M059J (cell line): ENCODE measurements at regions not wholly inside any gene's neighbourhood (a gene's known extent, or its start where the extent isn't known, plus 50 kb on each side); places are given as distances from the start of the nearest gene placed in this dataset.

Experiments used
- DNase-seq: peaks from one replicate; pipeline ENCODE4 v3.0.0-alpha.2; 2012; ENCODE audit warnings: low read depth

DNA sequence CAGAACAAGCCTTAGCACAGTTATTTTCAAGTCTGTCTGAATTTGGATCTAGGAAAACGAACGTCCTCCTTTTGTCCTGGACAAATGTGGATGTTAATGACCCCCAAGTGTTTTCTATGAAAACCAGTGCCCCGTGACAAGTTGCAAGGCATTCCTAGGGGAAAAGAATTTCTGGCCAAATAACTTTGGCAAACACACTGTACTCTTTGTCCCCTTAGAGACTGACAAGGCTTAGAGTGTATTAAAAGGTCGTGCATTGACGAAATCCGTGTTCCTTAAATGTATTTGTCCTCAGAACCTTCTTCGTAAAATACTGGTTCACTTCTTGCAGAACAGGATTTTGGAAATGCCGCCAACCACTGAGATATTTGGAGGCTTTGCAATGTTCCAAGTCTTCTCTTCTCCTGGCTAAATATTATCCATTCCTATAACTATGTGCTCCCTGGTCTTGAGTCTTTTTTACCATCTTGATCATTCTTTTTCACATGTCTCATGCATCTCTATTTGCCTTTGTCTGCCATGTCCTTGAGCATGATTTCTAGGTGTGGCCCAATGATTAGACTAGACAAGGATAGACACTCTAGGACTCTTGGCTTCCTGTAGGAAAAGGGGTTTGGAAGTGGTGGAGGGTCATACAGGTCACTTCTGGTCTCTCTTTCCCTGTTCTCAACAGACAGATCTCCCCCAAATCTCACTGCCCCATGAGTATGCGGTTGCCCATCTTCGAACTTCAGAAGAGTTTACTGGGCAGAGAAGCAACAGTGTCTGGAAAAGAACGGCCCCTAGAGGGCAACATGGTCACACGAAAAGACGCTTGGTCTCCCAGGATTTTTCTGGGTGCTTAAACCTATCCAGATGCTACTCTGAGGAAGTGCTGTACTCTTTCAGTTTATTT lies 117.5 kb downstream of the EDEM1 start:
- peak; percentile 26 for DNase-seq

DNA sequence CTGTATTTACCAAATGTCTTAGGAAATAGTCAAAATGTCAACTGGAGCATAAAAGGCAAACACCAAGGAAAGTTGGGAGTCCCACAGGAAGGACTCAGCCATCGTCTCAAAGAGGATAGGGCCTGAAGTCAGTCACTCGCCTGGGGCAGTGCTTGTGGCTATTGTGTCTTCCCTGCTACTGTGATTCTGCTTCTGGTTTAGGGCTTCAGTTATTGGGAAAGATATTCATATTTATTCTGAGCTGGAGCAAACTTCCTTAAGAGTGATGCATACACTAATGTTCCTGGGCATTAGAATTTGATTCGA lies 118.1 kb downstream of the EDEM1 start:
- no peak for DNase-seq

DNA sequence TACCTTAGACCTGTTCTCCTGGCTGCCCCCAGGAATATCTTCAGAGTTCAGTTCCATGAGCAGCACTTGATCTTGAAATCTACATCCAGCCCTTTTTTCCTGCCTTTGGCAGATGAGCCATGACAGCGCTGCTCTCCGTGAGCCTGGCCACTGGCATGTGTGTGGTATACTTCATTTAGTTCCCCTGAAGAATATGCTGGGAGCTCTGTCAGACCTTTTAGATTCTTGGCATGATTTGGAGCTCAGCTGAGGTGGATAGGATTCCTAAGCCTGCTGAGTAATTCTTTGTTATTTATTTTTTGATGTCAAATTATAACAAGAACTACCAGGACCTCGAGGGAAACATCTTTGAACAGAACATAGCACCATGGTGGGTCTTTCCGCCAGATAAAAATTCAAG lies 121.7 kb downstream of the EDEM1 start:
- DNase-seq: no peak

DNA sequence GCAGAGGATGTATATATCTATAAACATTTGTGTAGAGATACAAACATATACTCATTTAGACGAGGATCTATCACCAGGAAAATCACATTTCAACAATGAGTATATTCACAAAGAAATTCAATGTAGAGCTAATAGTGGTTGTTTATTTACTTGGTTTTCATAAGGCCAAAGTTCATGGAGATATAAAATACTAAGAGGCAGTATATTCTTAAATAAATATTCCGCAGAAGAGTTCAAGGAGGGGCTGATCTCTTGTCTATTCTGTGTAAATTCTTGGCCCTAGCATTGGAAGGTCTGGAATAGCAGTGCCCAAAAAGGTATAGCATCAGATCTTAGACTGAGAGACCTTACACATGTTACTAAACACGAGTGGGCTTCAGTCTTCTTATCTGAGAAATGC lies 122.1 kb downstream of the EDEM1 start:
- no peak for DNase-seq

DNA sequence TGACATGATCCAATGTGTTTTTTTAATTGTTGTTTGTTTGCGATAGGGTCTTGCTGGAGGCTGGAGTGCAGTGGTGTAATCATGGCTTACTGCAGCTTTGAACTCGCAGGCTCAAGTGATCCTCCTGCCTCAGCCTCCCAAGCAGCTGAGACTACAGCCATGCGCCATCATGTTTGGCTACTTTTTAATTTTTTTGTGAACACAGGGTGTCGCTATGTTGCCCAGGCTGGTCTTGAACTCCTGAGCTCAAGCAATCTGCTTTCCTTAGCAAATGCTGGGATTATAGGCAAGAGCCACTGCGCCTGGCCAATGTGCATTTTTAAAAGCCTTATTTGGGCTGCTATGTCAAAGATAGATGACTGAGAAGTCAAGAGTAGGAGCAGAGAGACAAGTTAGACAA lies 123.0 kb downstream of the EDEM1 start:
- no peak for DNase-seq

DNA sequence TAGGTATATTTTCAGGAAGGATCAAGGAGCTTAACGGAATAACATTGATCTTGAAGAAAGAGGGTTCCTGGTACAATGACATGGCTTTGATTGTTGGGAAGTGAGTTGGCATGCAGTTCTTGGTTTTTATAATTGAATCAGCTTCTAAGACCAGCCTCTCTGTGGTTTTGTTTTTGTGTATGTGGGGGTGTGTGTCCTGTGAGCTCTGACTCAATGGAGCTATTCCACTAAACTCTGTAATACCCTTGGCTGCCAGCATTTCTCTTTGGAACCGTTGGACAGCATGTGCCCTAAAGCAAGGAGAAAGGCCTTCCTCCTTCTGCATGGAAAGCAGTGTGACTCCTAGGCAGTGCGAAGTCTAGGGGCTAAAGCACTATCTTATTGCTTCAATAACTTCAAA lies 124.8 kb downstream of the EDEM1 start:
- no peak for DNase-seq

DNA sequence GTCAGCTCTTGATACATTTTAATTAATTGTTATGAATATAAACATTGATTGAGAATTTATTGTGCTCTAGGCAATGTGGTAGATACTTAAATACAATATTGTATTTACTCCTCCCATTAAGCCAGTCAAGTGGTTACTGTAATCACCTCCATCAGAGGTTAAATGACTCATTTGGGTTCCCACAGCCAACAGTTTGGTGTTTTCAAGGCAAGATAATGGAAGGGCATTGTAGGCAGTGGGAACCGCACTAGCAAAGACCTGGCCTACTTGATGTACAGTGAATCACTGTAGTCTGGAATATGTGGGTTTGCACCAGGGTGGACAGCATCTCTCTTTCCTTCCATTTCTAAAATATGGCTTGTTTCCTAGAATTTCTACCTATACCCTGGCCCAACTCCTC lies 127.4 kb downstream of the EDEM1 start:
- DNase-seq: no peak

DNA sequence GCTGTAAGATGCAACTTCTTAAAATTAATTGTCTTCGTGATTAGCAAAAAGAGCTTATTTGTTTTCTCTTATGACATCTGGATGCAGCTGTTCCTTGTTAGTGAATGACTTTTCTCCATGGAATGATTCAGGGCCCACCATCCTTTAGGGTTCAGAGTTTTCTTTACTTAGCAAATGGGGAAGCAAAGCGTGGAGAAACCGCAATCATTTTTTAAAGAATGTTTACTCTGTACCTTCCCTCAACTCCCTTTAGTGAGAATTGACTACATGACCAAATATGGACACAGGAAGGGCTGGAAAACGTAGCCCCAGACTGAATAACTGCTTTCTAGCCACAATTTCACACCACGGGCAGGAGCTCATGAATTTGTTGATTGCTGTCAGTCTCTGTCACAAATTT lies 130.1 kb downstream of the EDEM1 start:
- DNase-seq: no peak

DNA sequence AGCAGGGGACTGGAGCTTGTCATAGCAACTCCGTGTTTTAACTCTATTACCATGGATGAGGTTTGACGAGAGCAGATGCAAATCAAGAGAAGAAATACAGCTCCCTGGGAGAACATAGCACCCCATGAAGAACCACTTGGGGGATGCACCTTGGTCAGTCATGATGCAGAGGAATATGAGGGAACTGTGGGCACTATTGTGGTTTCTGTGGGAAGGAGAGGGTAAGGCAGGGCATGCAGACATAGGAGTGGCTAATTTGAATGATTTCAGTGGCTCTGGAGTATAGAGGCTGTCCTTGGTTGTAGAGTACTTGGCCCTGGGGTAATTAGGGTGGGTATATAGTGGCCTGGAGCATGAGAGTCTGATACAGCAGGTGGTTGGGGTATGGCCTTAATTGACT lies 131.9 kb downstream of the EDEM1 start:
- DNase-seq: no peak

DNA sequence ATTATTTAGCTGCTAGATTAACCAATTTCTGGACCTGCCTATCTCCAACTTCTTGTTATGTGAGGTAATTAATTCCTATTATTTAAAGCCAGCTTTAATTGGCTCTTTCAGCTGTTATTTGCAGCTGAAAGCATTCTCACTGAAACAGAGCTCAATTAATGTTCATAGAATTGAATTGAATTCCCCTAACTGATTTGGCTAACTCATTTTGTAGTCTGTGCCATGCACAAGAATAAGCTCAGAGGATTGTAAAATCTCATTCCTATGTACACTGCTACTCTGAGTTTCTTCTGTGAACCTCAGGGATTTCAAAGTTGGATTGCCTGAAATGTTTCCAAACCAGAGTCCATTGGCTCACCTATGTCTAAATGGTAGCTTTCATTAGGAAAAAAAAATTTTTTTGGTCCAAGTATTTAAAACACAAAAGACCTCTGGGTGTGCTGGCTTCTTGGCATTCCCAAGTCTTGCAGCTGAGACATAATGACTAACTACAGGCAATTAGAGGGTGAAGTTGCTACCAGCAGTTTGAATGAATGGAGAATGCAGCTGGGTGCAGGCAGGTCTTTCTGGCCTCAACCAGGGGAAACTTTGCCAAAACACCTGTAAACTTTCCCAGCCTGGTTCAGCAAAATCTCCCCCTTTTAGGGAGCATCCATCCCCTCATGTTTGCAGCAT lies 134.3 kb downstream of the EDEM1 start:
- no peak for DNase-seq

DNA sequence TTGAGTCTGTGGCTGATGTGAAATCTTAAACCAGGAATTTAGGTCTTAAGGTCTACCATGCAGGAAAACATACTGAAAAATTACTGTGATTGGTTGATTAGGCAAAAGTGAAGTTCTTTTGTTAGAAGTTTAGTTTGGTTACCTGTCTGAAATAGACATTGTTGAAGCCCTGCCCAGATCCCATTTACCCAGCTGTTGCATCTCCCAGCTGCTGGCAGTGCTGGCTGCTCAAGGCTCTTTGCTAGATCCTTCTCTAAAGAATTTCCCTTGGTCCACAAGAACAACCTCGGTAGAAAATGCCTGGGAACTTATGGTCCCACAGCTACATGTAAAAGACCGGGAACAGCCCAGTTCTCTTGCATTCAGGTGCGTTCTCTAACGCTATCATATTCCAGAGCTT lies 137.3 kb downstream of the EDEM1 start:
- no peak for DNase-seq

DNA sequence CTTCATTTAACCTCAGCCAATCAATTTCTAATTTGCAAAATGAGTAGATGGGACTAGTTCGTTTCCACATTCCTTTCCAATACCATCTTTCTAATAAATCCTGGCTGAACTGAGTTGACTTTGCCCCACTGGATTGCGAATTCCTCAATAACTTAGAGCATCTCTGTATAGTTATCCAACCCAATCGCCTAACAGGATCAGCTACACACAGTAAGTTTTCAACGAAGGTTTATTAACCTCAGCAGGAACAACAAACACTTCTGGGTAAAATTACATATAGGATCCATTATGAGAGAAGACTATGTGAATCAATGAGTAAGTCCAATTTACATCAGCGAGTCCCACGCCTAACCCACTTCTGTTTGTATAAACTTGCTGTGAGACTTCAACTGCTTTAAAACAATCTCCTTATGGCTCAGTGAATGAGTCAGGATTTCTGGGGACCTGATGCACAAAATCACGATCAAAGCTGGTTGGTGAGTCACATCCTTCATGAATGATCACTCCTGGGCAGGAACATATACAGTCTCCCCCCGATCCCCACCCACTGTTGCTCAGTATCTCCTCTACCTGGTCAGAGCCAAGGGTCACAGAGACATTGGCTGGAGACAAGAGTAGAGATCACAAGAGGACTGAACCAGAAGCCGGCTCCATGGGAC lies 142.8 kb downstream of the EDEM1 start:
- DNase-seq: peak; percentile 20

DNA sequence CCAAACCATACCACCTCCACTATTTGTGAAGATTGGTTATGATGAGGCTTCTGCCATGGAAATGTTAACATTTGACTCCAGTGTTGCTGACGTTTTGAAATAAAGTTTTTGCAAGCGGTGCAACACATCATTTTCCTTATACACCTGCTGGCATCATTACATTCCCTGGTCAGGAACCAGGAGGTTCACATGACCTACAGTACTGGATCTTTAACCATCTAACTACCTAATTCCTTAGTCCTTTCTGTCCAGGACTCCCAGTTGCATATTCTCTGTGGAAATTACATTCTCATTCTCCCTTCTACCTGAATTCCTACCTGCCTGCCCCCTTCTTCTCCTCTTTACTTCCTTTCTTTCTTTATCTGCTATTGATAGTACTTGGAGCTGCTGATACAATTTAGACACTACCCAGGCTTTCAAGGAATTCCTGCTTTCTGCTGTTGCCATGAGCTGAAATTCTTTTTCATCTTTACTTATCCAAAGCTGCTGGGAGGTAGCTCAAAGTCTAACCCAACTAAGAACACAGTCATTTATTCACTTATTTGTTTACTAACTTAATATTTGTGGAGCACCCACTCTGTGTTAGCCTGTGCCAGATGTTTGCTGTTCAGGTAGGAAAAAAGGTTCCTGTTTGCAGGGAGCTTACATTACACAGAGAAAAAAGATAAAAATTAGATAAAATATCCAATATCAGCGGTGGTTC lies 144.2 kb downstream of the EDEM1 start:
- DNase-seq: no peak

DNA sequence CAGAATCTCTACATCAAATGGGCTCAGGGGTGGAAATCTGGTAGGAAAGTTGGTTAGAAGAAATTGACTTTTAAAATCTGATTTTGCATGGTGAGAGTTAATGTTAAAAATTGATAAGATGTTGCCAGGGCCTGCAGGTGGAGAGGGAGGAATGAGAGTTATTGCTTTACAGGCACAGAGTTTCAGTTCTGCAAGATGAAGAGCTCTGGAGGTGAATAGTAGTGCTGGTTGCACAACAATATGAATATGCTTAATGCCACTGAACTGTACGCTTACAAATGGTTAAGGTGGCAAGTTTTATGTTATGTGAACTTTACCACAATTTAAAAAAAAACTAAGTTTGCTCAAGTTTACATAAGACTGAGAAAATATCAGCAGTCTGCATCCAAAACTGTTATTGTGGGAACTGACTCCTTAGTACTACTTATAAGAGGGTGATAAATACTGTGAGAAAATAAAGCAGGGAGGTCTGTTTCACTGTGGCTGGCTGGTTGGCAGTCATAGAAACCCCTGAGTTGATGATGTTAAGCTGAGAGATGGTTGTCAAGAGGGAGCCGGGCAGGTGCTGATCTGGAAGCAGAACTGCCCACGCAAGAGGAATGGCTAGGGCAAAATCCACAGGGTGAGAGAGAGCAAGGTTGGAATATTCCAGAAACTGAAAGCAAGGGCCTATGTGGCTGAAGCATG lies 144.9 kb downstream of the EDEM1 start:
- DNase-seq: no peak

DNA sequence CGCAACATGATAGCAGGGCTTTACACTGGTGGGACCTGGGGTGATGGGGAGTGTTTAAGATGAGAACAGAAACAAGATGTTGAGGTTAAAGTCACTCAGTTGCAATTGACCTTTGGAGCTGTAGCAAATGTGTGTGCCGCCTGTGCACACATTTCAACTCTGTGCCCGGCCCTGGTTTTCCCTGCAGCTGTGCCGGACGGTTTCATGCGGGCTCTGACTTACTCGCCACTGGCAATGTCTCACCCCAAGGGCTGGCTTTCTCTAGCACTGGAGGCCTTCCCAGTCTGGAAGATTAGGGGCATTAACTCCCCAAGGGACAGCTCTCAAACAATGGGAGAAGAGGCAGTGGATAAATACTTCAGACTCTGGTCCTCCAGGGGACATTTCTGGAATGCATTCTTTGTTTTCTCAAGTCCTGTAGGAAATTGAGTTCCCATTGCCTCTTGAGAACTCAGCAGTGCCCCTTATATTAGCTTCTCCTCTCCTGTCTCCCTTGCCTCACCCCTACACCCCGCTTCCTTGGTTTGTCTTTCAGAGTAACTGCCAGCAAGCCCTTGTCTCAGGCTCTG lies 152.5 kb downstream of the EDEM1 start:
- no peak for DNase-seq

DNA sequence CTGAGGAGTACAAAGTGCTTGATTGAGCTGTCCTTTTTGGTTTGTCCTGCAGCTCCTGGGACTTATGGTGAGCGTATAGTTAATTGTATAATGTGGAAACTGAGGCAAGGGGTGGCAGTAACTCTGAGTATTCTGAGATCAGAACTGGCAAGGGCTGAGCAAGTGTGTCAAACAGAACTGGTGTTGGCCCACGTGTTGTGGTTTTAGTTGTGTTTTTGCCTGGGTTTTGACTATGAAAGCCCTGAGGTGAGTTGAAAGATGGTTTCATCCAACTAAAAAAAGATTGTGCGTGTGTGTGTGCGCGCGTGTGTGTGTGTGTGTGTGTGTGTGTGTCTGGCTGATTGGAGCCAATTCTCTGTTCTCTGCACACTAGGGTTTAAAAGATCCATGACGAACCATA lies 154.1 kb downstream of the EDEM1 start:
- no peak for DNase-seq

DNA sequence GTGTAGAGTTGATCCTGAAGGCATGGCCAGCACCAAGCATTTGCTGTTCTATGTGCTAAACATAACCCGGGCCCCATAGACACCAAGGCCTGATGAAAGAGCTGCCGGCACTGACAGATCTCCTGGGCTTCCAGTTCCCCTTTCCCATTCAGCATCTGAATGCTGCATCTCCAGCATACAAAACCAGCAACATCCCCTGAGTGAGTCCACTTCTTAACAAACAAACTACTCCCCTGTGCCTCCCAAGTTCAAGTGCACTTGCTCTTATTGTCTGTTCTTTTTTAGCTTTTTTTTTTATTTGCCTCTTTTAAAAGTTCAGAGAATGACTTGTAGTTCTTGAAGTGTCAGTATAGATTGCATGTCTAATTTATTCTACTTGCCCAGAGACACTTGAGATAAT lies 156.0 kb downstream of the EDEM1 start:
- no peak for DNase-seq

DNA sequence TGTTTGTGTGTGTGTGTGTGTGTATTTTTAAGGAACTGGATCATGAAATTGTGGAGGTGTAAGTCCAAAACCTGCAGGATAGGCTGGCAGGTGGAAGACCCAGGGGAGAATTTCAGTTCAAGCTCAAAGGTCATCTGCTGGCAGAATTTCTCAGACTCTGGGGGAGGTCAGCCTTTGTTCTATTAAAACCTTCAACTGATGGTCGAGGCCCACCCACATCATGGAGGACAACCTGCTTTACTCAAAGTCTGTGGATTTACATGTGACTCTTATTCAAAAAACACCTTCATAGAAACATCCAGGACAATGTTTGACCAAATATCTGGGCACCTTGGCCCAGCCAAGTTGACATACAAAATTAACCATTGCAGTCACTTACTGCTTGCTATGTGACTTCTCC lies 157.2 kb downstream of the EDEM1 start:
- no peak for DNase-seq

DNA sequence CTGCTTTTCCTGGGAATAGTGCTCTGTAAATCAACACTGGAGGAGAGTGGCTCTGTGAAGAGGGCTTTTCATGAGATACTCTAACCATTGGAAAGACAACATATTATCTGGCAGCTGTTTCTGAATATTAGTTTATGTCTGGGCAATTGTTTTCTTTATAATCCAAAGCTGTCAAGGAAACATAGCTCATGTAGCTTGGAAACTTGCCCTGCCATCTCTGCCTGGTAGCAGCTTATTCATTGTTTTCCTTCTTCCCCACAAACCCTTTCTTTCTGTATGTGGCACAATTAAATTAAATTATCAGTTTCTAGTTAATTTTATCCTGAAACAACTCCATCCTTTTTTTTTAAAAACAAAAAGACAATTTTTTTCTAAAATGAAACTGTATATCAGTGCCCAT lies 160.0 kb downstream of the EDEM1 start:
- DNase-seq: no peak

DNA sequence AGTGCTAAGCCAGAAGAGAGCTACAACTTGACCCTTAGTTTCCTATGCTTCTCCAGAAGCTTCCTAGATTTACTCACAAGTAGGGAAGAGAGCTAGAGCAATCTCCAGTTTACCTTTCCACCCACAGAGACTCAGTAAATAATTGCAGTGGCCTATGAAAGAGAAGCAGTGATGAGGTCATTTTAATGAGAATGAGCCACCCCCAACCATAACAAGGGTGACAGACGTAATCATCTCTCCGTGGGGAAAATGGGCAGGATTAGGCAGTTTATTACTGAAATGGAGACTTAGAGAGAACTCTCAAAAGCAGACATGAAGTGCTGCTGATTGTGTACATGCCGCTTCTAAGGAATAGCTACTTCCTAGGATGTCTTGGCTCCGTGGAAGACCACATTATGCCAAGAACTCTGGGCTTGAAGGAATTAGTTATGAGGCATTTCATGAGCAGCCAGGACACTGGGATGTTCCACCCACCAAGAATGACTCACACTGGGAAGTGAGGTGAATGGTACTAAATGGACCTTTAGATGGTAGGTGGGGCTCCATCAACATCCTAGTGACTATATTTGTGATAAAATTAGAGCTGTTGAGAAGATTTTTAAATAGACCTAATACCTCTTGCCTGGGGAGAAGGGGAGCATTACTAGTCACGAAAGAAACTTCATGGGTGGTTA lies 160.9 kb downstream of the EDEM1 start:
- no peak for DNase-seq

DNA sequence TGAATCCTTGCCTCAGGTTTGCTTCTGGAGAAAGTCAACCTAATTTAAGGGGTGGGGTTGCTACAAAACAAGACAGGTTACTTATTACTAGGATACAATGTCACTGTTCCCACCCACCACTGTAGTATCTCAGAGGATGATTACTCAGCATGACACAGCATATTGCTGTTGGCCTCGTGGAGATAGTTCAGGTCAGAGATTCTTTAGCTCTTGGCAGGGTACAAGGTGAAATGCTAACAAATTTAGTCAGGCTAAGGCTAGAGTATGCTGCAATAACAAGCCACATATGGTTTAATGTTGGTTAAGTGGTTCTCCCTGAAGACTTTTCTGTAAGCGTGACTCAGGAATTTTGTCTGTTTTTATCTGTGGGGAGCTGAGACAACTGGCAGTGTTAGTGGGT lies 161.8 kb downstream of the EDEM1 start:
- no peak for DNase-seq
